Karpas-422 (cell line): ENCODE measurements at regions not wholly inside any gene's neighbourhood (a gene's known extent, or its start where the extent isn't known, plus 50 kb on each side); places are given as distances from the start of the nearest gene placed in this dataset.
"Not testable (repeated sequence)": the region's sequence is repeated elsewhere in the genome, so short reads cannot be mapped to it uniquely, and the experiment has no call there.

Experiments used
- DNase-seq: peaks from one replicate; pipeline ENCODE4 v3.0.0-alpha.2; 2015
- H2AFZ ChIP-seq: fragments of 200-600 bp; sonication (generic); 2 replicates; pipeline ENCODE4 v1.6.1; 2014; ENCODE audit warnings: antibody characterized with exemption, low read length, mixed read lengths
- H3K27ac ChIP-seq: fragments of 200-600 bp; sonication (generic); 2 replicates; pipeline ENCODE4 v1.5.1; 2014; ENCODE audit warnings: mild to moderate bottlenecking, low read length, moderate library complexity
- H3K27me3 ChIP-seq: fragments of 200-600 bp; sonication (generic); 2 replicates; pipeline ENCODE4 v1.6.1; 2014; ENCODE audit warnings: low read length, mixed read lengths
- H3K36me3 ChIP-seq: fragments of 200-600 bp; sonication (generic); 2 replicates; pipeline ENCODE4 v1.6.1; 2014; ENCODE audit warnings: low read length, mixed read lengths; ENCODE audit not compliant: insufficient read depth
- H3K4me1 ChIP-seq: fragments of 200-600 bp; sonication (generic); 2 replicates; pipeline ENCODE4 v1.6.1; 2014; ENCODE audit warnings: mild to moderate bottlenecking, low read length, mixed read lengths
- H3K4me2 ChIP-seq: fragments of 200-600 bp; sonication (generic); 2 replicates; pipeline ENCODE4 v1.6.1; 2014; ENCODE audit warnings: low read length, low read depth, mild to moderate bottlenecking; ENCODE audit not compliant: poor library complexity, severe bottlenecking
- H3K4me3 ChIP-seq: fragments of 200-600 bp; sonication (generic); 2 replicates; pipeline ENCODE4 v1.5.1; 2014; ENCODE audit warnings: mild to moderate bottlenecking, antibody characterized with exemption, low read length, mixed read lengths
- H3K79me2 ChIP-seq: fragments of 200-600 bp; sonication (generic); 2 replicates; pipeline ENCODE4 v1.6.1; 2014; ENCODE audit warnings: mild to moderate bottlenecking, low read length, mixed read lengths
- H3K9ac ChIP-seq: fragments of 200-600 bp; sonication (generic); 2 replicates; pipeline ENCODE4 v1.6.0; 2014; ENCODE audit warnings: low read length
- H3K9me2 ChIP-seq: fragments of 200-600 bp; sonication (generic), shearing (Covaris generic); replicated peaks from 2 replicates; pipeline ENCODE4 v1.6.0; 2014; ENCODE audit warnings: mild to moderate bottlenecking, low read length, moderate library complexity; ENCODE audit not compliant: insufficient read depth
- H3K9me3 ChIP-seq: fragments of 300-700, 200-600 bp; sonication (generic); 2 replicates; pipeline ENCODE4 v1.6.1; 2014; ENCODE audit warnings: low read length, mixed read lengths
- H4K20me1 ChIP-seq: fragments of 200-600 bp; sonication (generic); 2 replicates; pipeline ENCODE4 v1.6.1; 2014; ENCODE audit warnings: mild to moderate bottlenecking, antibody characterized with exemption, low read length, low read depth; ENCODE audit not compliant: insufficient read depth

DNA sequence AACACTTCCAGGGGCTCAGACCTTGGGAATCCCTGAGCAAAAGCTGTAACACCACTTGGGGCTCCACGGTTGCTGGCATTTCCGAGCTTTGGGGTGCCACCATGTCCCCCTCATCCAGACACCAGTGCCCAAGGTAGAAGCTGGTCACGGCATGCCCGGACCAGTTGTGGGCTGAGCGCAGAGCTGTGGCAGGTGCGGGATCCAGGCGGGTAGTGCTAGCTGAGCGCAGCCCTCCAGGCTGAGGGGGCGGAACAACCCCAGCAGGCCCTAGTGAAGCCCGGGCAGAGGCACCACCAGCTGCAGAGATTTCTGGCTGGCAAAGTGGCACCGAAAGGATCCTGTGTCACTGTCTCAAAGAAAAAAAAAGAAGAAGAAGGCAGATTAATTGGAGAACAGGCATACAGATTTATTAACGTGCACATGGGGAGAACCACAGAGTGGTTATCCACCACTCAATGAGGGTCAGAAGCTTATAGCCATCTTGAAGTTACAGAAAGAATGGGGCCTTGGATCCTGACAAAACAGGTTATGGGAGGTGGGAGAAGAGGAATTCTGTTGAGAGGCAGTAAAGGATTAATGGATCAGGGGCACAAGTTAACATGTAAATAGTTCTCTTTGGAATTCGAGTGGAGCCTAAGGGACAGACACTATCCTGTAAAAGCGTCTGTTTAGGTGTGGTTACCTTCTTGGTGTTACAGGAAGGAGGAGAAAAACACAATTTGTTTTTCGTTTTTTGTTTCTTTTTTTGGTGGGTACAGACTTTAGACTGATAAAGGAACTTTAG, 107.5 kb downstream of the CD24 start:
- Histone ChIP-seq H3K9ac (no peak overlapping the region), H3K4me3 (no peak overlapping the region), H3K79me2 (no peaks in the 10 kb centered on the region), H4K20me1 (no peaks in the 10 kb centered on the region), H3K36me3 (no peaks in the 10 kb centered on the region), H3K4me1 (peaks cover 5% of the 10 kb centered on the region; the same call in 1 of the 2 replicates), H3K27me3 (no peaks in the 10 kb centered on the region), H3K9me3 (no peaks in the 10 kb centered on the region), H3K27ac (no peak overlapping the region), H3K9me2 (no peaks in the 10 kb centered on the region), H2AFZ (no peak overlapping the region), H3K4me2 (no peak overlapping the region)
- no peak for DNase-seq

DNA sequence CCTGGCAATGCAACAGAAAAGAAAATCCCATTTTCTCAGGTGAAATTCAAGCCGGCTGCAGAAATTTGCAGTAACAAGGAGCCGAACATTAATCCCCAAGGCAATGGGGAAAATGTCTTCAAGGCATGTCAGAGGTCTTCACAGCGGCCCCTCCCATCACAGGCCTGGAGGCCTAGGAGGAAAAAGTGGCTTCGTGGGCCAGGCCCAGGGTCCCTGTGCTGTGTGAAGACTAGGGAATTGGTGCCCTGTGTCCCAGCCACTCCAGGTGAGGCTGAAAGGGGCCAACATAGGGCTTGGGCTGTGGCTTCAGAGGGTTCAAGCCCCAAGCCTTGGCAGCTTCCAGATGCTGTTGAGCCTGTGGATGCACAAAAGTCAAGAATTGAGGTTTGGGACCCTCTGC, 111.7 kb downstream of the CD24 start:
- Histone ChIP-seq H3K27me3 (no peaks in the 10 kb centered on the region), H3K36me3 (no peaks in the 10 kb centered on the region), H3K79me2 (no peaks in the 10 kb centered on the region), H2AFZ (no peak overlapping the region), H3K9me3 (peaks cover 3% of the 10 kb centered on the region; the same call in 1 of the 2 replicates), H3K9me2 (no peaks in the 10 kb centered on the region), H3K27ac (no peak overlapping the region), H3K4me3 (no peak overlapping the region), H3K9ac (no peak overlapping the region), H3K4me2 (no peak overlapping the region), H4K20me1 (no peaks in the 10 kb centered on the region), H3K4me1 (no peaks in the 10 kb centered on the region)
- DNase-seq: no peak

DNA sequence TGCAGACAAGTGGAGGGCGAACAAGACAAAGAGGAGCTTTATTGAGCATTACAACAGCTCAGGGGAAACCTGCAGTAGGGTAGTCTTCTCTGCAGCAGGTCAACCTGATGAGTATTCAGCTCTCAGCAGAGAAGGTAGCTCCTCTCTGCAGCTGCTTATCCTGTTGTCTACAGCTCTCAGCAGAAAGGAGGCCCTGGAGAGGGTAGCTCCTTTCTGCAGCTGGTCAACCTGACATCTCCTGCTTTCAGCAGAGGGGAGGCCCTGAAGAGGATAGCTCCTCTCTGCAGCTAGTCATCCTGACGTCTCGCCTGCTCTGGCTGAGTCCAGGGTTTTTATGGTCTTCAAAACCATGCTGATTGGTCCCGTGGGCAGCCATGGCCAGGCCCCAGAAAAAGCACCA, 113.6 kb downstream of the CD24 start:
- Histone ChIP-seq H3K4me3 (no peak overlapping the region), H3K27ac (no peak overlapping the region), H3K4me1 (no peaks in the 10 kb centered on the region), H3K4me2 (no peak overlapping the region), H3K9ac (no peak overlapping the region), H3K36me3 (no peaks in the 10 kb centered on the region), H3K9me3 (peaks cover 3% of the 10 kb centered on the region; the same call in 1 of the 2 replicates), H3K79me2 (no peaks in the 10 kb centered on the region), H3K27me3 (no peaks in the 10 kb centered on the region), H2AFZ (no peak overlapping the region), H3K9me2 (no peaks in the 10 kb centered on the region), H4K20me1 (no peaks in the 10 kb centered on the region)
- no peak for DNase-seq

DNA sequence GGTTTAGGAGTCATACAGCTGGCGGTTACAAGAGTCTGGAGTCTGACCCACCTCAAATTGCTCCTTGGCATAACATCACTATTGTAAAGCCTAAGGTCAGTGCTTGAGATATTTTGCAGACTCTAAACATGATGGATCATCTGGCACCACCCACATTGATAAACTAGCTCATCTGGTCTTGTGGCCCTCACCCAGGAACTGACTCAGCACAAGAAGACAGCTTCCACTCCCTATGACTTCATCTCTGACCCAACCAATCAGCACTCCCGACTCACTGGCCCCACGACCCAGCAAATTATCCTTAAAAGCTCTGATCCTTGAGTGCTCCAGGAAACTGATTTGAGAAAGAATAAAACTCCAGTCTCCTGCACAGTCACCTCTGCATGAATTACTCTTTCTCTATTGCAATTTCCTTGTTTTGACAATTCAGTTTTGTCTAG, 115.9 kb downstream of the CD24 start:
- no peak overlapping the region for H3K4me3 ChIP-seq
- no peaks in the 10 kb centered on the region for H4K20me1 ChIP-seq
- no peaks in the 10 kb centered on the region for H3K36me3 ChIP-seq
- H3K4me2 ChIP-seq: no peak overlapping the region
- no peaks in the 10 kb centered on the region for H3K27me3 ChIP-seq
- H2AFZ ChIP-seq: no peak overlapping the region
- peaks cover 3% of the 10 kb centered on the region; the same call in 1 of the 2 replicates for H3K9me3 ChIP-seq
- H3K79me2 ChIP-seq: no peaks in the 10 kb centered on the region
- DNase-seq: no peak
- no peaks in the 10 kb centered on the region for H3K4me1 ChIP-seq
- no peak overlapping the region for H3K9ac ChIP-seq
- H3K27ac ChIP-seq: no peak overlapping the region
- H3K9me2 ChIP-seq: no peaks in the 10 kb centered on the region

DNA sequence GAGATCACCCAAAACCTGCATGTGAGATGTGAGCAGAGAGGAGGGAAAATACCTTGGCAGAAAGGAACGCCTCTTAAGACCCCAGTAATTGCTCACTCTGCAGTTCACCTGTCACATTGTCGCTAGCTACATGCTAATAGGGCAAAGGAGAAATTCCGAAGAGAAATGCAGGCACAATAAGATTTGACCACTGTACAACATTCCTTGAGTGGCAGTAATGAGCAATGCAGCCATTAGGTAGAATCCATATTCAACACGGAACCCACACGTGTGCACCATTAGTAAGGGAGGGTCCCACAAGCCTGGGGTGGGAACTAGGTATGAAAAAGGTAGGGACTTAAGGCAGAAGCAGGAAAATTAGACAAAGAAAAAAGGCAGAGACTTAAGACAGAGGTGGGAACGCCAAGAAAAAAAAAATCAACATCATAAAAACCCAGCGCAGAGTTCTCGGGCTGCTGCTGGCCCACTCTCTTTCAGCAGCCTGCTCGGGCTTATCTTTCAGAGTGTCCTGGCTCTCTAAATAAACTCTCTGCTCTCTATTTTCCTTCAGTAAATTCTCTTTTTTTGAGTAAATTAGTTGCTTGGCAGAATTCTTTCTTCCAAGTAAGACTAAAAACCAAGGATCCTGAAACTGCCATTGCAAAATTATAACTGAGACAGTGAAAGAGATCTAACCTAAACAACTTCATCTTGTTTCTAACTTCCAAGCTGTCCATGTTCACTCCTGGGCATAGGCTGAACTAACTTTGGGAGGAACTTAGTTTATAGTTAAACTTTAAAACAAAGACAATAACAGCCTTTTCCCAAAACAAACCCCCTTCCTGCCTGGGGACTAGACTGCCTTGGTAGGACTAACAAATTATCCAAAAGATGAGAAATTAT, 116.5 kb downstream of the CD24 start:
- Histone ChIP-seq H3K4me3 (no peak overlapping the region), H3K9ac (no peak overlapping the region), H3K4me2 (no peak overlapping the region), H3K27ac (no peak overlapping the region), H3K79me2 (no peaks in the 10 kb centered on the region), H3K9me2 (no peaks in the 10 kb centered on the region), H4K20me1 (no peaks in the 10 kb centered on the region), H3K4me1 (no peaks in the 10 kb centered on the region), H3K9me3 (peaks cover 3% of the 10 kb centered on the region; the same call in 1 of the 2 replicates), H3K36me3 (no peaks in the 10 kb centered on the region), H2AFZ (no peak overlapping the region), H3K27me3 (no peaks in the 10 kb centered on the region)
- DNase-seq: no peak

DNA sequence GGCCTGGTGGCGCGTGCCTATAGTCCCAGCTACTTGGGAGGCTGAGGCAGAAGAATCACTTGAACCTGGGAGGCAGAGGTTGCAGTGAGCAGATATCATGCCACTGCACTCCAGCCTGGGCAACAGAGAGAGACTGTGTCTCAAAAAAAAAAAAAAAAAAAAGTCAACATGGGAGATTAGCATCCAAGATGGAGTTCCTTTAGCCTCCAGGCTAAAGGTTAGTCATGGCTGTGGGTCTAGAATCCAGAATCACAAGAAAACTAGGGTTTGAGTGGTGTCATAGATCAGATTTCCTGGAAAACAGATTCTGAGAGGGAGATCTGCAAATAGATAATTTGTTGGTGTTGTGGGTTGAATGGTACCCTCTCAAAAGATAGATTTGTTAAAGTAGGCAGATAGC, 117.2 kb downstream of the CD24 start:
- H3K9ac ChIP-seq, H3K27ac ChIP-seq, H3K27me3 ChIP-seq, H3K9me3 ChIP-seq, H3K79me2 ChIP-seq, DNase-seq, H3K4me2 ChIP-seq, H3K36me3 ChIP-seq, H4K20me1 ChIP-seq, H3K4me3 ChIP-seq, H2AFZ ChIP-seq, H3K9me2 ChIP-seq, H3K4me1 ChIP-seq: not testable (repeated sequence)

DNA sequence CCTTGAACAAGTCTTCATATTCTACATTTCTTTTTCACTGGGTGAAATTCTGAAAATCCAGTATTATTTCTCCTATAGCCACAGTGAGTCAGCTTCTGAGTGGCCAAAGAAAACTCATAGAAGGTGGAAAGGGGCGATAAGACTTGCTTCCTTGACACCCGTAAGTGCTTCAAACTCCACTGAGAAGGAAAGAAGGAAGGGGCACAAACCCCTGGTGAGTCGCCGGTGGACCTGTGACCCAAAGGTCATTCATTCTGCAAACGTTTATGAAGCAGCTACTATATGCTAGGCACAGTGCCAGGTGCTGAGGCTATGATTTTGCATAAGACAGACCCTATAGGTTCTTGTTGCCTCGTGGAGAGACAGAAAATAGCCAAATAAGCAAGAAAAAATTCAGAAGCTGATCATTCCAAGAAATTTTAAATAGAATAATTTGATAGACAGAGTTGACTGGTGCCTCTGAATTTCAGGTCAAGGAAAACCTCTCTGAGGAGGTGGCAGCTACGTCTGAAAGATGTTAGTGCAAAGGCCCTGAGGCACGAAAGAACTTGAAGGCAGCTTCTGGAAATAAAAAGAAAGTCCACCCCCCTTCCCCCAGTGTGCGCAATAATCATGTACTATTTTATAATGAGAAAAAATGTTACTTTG, 118.2 kb downstream of the CD24 start:
- no peaks in the 10 kb centered on the region for H3K9me2 ChIP-seq
- H3K4me3 ChIP-seq: no peak overlapping the region

DNA sequence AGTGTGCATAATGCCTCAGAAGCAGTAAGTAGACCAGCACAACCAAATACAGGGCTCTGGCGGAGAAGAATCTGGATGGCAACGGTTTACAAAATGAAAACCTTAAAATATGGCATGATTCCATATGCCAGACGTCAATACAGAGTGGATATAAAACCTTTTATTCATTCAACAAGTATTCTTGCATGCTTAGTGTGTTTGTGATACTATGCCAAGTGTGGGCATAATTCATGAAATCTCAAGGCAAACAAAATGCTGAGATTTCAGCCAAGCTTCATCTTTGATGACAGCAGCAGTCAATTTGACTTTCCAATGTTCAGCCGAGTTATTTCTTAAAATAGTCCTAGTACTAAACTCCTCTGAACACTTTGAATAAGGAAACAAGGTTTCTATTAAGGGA, 119.4 kb downstream of the CD24 start:
- Histone ChIP-seq H3K9me2 (no peaks in the 10 kb centered on the region), H3K9me3 (peaks cover 9% of the 10 kb centered on the region), H3K27ac (no peak overlapping the region)

More for the DNA sequence above, 118.2 kb downstream of the CD24 start:
- no peaks in the 10 kb centered on the region for H3K36me3 ChIP-seq
- H2AFZ ChIP-seq: no peak overlapping the region
- H3K27me3 ChIP-seq: no peaks in the 10 kb centered on the region
- H3K4me1 ChIP-seq: no peaks in the 10 kb centered on the region
- peaks cover 12% of the 10 kb centered on the region for H3K9me3 ChIP-seq
- H3K4me2 ChIP-seq: no peak overlapping the region
- no peaks in the 10 kb centered on the region for H3K79me2 ChIP-seq
- no peak overlapping the region for H3K27ac ChIP-seq
- H3K9ac ChIP-seq: no peak overlapping the region
- no peaks in the 10 kb centered on the region for H4K20me1 ChIP-seq
- no peak for DNase-seq

More for the DNA sequence above, 119.4 kb downstream of the CD24 start:
- H3K4me1 ChIP-seq: no peaks in the 10 kb centered on the region
- no peak for DNase-seq
- no peak overlapping the region for H3K9ac ChIP-seq
- H3K4me3 ChIP-seq: no peak overlapping the region
- H2AFZ ChIP-seq: no peak overlapping the region
- no peaks in the 10 kb centered on the region for H4K20me1 ChIP-seq
- H3K27me3 ChIP-seq: no peaks in the 10 kb centered on the region
- H3K79me2 ChIP-seq: no peaks in the 10 kb centered on the region
- no peaks in the 10 kb centered on the region for H3K36me3 ChIP-seq
- no peak overlapping the region for H3K4me2 ChIP-seq
